ENCODE measurements at regions not wholly inside any gene's neighbourhood (a gene's known extent, or its start where the extent isn't known, plus 50 kb on each side); places are given as distances from the start of the nearest gene placed in this dataset.
"Not testable (repeated sequence)": the region's sequence is repeated elsewhere in the genome, so short reads cannot be mapped to it uniquely, and the experiment has no call there.

- H3K36me3 ChIP-seq (ENCODE audit: control insufficient read depth in 4 of 4, insufficient read depth in 4 of 4, low read length in 3 of 4): no peaks in the 10 kb centered on the region
- no peaks in the 10 kb centered on the region for H3K4me1 ChIP-seq (ENCODE audit: control extremely low read depth in 1 of 4, control insufficient read depth in 4 of 4, insufficient read depth in 4 of 4, low read length in 3 of 4)
- no peak for DNase-seq
- CTCF ChIA-PET: interaction anchor here (0.9 kb wide), 1 partner anchor 20 kb away, joined by 3 read pairs; no protein-coding TSS in a partner anchor
- no CpG with 5 or more reads among the region's 1 CpG for WGBS (ENCODE audit: insufficient coverage)
- peaks cover 0 to 4% (median 0%) of the 10 kb centered on the region in 5 experiments for H3K27me3 ChIP-seq (replicated peaks in 2 of 5; ENCODE audit: control insufficient read depth in 4 of 5, insufficient read depth in 5 of 5, low read length in 4 of 5)
- H3K9me3 ChIP-seq (ENCODE audit: control extremely low read depth in 1 of 5, control insufficient read depth in 4 of 5, insufficient read depth in 2 of 5, low read depth in 1 of 5, low read length in 4 of 5): no peaks in the 10 kb centered on the region
- H3K4me3 ChIP-seq (ENCODE audit: control insufficient read depth in 1 of 7, extremely low read depth in 1 of 7, insufficient read depth in 4 of 7, low read depth in 2 of 7, low read length in 6 of 7): no peak overlapping the region
- H3K27ac ChIP-seq (ENCODE audit: insufficient read depth in 1 of 2, low read depth in 1 of 2, low read length in 2 of 2, poor library complexity in 1 of 2, severe bottlenecking in 2 of 2): no peak overlapping the region
- POLR2A ChIA-PET: no interaction called here
Measured at GRCh38 chr12:67091678-67092077, 177.5 kb upstream of the CAND1 start.

GRCh38 chr12:67092934-67093333 is 176.2 kb upstream of the CAND1 start:
- POLR2A ChIA-PET; H3K36me3 ChIP-seq (ENCODE audit: control insufficient read depth in 4 of 4, insufficient read depth in 4 of 4, low read length in 3 of 4); H3K4me1 ChIP-seq (ENCODE audit: control extremely low read depth in 1 of 4, control insufficient read depth in 4 of 4, insufficient read depth in 4 of 4, low read length in 3 of 4); DNase-seq; H3K27ac ChIP-seq (ENCODE audit: insufficient read depth in 1 of 2, low read depth in 1 of 2, low read length in 2 of 2, poor library complexity in 1 of 2, severe bottlenecking in 2 of 2); H3K4me3 ChIP-seq (ENCODE audit: control insufficient read depth in 1 of 7, extremely low read depth in 1 of 7, insufficient read depth in 4 of 7, low read depth in 2 of 7, low read length in 6 of 7); CTCF ChIA-PET; H3K9me3 ChIP-seq (ENCODE audit: control extremely low read depth in 1 of 5, control insufficient read depth in 4 of 5, insufficient read depth in 2 of 5, low read depth in 1 of 5, low read length in 4 of 5); H3K27me3 ChIP-seq (replicated peaks in 2 of 5; ENCODE audit: control insufficient read depth in 4 of 5, insufficient read depth in 5 of 5, low read length in 4 of 5): not testable (repeated sequence)
- WGBS (ENCODE audit: insufficient coverage): no CpG with 5 or more reads among the region's 2 CpGs

DNA sequence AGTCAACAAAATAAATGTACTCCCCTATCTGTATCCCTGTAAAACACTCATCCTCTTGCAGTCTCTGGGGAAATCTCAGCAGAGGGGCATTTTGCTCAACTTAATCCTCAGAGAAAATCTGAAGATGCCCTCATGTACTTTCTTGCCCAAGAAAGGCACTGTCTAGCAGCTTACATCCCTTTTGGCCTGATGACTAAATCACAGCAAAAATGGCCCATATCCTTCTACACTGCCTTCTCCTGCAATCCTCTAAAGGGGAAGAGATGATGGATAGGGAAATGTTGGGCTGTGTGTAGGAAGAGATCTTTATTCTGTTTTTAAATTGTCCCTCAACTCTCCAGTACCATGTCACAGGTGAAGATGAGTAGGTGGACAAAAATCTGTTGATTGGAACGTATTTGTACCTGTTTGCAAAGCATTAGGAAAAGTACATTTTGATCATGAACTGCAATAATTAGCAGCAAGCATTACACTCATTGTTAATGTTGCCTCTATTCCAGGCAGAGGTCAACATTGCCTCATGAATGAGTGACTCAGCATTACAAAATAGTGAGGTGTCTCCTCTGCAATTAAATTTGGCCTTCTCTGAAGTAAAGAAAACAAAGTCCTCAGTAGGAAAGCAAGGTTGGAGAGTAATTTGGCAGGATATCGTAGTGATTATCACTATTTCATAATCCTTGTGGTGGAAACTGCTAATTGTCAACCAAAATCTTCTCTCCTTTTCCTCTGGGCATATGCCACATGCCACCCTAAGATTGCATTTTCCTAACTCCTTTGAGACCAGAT is 172.4 kb upstream of the CAND1 start:
- DNase-seq: no peak
- H3K36me3 ChIP-seq (ENCODE audit: control insufficient read depth in 4 of 4, insufficient read depth in 4 of 4, low read length in 3 of 4): no peaks in the 10 kb centered on the region
- ChIA-PET CTCF (no interaction called here), POLR2A (no interaction called here)
- H3K4me3 ChIP-seq (ENCODE audit: control insufficient read depth in 1 of 7, extremely low read depth in 1 of 7, insufficient read depth in 4 of 7, low read depth in 2 of 7, low read length in 6 of 7): no peak overlapping the region
- no peak overlapping the region for H3K27ac ChIP-seq (ENCODE audit: insufficient read depth in 1 of 2, low read depth in 1 of 2, low read length in 2 of 2, poor library complexity in 1 of 2, severe bottlenecking in 2 of 2)
- no peaks in the 10 kb centered on the region for H3K9me3 ChIP-seq (ENCODE audit: control extremely low read depth in 1 of 5, control insufficient read depth in 4 of 5, insufficient read depth in 2 of 5, low read depth in 1 of 5, low read length in 4 of 5)
- WGBS (ENCODE audit: insufficient coverage): no CpG with 5 or more reads among the region's 2 CpGs
- H3K27me3 ChIP-seq (replicated peaks in 2 of 5; ENCODE audit: control insufficient read depth in 4 of 5, insufficient read depth in 5 of 5, low read length in 4 of 5): peaks cover 0 to 4% (median 0%) of the 10 kb centered on the region in 5 experiments
- H3K4me1 ChIP-seq (ENCODE audit: control extremely low read depth in 1 of 4, control insufficient read depth in 4 of 4, insufficient read depth in 4 of 4, low read length in 3 of 4): no peaks in the 10 kb centered on the region

DNA sequence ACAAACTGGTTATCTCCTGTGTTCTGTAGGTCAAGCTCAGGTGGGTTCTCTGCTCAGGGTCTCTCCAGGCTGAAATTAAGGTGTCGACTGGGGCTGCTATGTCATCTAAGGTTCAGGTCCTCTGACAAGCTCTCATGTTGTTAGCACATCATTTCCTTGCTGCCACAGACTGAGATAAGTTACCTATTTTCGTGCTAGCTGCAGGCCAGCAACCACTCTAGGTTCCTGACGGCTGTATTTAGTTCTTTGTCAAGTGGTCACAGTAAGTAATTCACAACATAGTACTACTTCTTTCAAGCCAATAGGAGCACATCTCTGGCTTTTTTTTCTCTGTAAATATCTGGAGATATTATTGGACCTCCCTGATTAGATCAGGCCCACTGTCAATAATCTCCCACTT is 169.3 kb upstream of the CAND1 start:
- Histone ChIP-seq H3K4me1 (ENCODE audit: control extremely low read depth in 1 of 4, control insufficient read depth in 4 of 4, insufficient read depth in 4 of 4, low read length in 3 of 4) (no peaks in the 10 kb centered on the region), H3K9me3 (ENCODE audit: control extremely low read depth in 1 of 5, control insufficient read depth in 4 of 5, insufficient read depth in 2 of 5, low read depth in 1 of 5, low read length in 4 of 5) (no peaks in the 10 kb centered on the region), H3K4me3 (ENCODE audit: control insufficient read depth in 1 of 7, extremely low read depth in 1 of 7, insufficient read depth in 4 of 7, low read depth in 2 of 7, low read length in 6 of 7) (no peak overlapping the region), H3K27ac (ENCODE audit: insufficient read depth in 1 of 2, low read depth in 1 of 2, low read length in 2 of 2, poor library complexity in 1 of 2, severe bottlenecking in 2 of 2) (no peak overlapping the region), H3K27me3 (replicated peaks in 2 of 5; ENCODE audit: control insufficient read depth in 4 of 5, insufficient read depth in 5 of 5, low read length in 4 of 5) (peaks cover 0 to 4% (median 0%) of the 10 kb centered on the region in 5 experiments), H3K36me3 (ENCODE audit: control insufficient read depth in 4 of 4, insufficient read depth in 4 of 4, low read length in 3 of 4) (no peaks in the 10 kb centered on the region)
- no peak for DNase-seq
- CTCF ChIA-PET: no interaction called here
- 92% methylated on average over 2 of the region's 3 CpGs for WGBS (ENCODE audit: insufficient coverage)
- POLR2A ChIA-PET: no interaction called here

DNA sequence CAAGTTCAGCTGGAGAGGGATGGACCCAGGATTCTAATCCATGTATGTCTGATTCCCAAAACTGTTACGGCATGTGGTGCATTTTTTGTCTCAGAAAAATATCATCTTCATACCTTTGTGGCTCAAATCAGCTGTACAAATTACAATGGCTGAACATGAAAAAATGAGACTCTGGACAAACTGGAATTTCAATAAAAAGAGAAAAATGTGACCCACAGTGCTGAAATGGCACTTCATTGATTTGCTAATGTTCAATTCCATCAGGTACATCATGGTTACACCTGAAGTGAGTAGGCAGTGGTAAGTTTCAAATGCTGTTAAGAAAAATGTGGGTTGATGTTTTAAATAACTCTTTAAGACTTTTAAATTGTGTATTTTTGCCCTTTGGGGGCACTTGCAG is 165.6 kb upstream of the CAND1 start:
- ChIA-PET POLR2A (interaction anchor here (0.6 kb wide), 1 partner anchor 1196 kb away, joined by 3 read pairs; no protein-coding TSS in a partner anchor), CTCF (no interaction called here)
- no peak overlapping the region for H3K4me3 ChIP-seq (ENCODE audit: control insufficient read depth in 1 of 7, extremely low read depth in 1 of 7, insufficient read depth in 4 of 7, low read depth in 2 of 7, low read length in 6 of 7)
- peaks cover 0 to 4% (median 0%) of the 10 kb centered on the region in 5 experiments for H3K27me3 ChIP-seq (replicated peaks in 2 of 5; ENCODE audit: control insufficient read depth in 4 of 5, insufficient read depth in 5 of 5, low read length in 4 of 5)
- H3K4me1 ChIP-seq (ENCODE audit: control extremely low read depth in 1 of 4, control insufficient read depth in 4 of 4, insufficient read depth in 4 of 4, low read length in 3 of 4): no peaks in the 10 kb centered on the region
- no peaks in the 10 kb centered on the region for H3K36me3 ChIP-seq (ENCODE audit: control insufficient read depth in 4 of 4, insufficient read depth in 4 of 4, low read length in 3 of 4)
- no peak overlapping the region for H3K27ac ChIP-seq (ENCODE audit: insufficient read depth in 1 of 2, low read depth in 1 of 2, low read length in 2 of 2, poor library complexity in 1 of 2, severe bottlenecking in 2 of 2)
- no peak for DNase-seq
- 90% methylated on average over 1 of the region's 1 CpG for WGBS (ENCODE audit: insufficient coverage)
- peaks cover 3 to 11% (median 4%) of the 10 kb centered on the region in 5 experiments for H3K9me3 ChIP-seq (ENCODE audit: control extremely low read depth in 1 of 5, control insufficient read depth in 4 of 5, insufficient read depth in 2 of 5, low read depth in 1 of 5, low read length in 4 of 5)

GRCh38 chr12:67107235-67107634 is 161.9 kb upstream of the CAND1 start:
- Histone ChIP-seq H3K27ac (ENCODE audit: insufficient read depth in 1 of 2, low read depth in 1 of 2, low read length in 2 of 2, poor library complexity in 1 of 2, severe bottlenecking in 2 of 2) (no peak overlapping the region), H3K4me1 (ENCODE audit: control extremely low read depth in 1 of 4, control insufficient read depth in 4 of 4, insufficient read depth in 4 of 4, low read length in 3 of 4) (no peaks in the 10 kb centered on the region), H3K9me3 (ENCODE audit: control extremely low read depth in 1 of 5, control insufficient read depth in 4 of 5, insufficient read depth in 2 of 5, low read depth in 1 of 5, low read length in 4 of 5) (peaks cover 3 to 11% (median 4%) of the 10 kb centered on the region in 5 experiments), H3K36me3 (ENCODE audit: control insufficient read depth in 4 of 4, insufficient read depth in 4 of 4, low read length in 3 of 4) (no peaks in the 10 kb centered on the region), H3K27me3 (replicated peaks in 2 of 5; ENCODE audit: control insufficient read depth in 4 of 5, insufficient read depth in 5 of 5, low read length in 4 of 5) (no peaks in the 10 kb centered on the region), H3K4me3 (ENCODE audit: control insufficient read depth in 1 of 7, extremely low read depth in 1 of 7, insufficient read depth in 4 of 7, low read depth in 2 of 7, low read length in 6 of 7) (no peak overlapping the region)
- CTCF ChIA-PET: no interaction called here
- no CpG with 5 or more reads among the region's 1 CpG for WGBS (ENCODE audit: insufficient coverage)
- DNase-seq: no peak
- POLR2A ChIA-PET: no interaction called here

- no peaks in the 10 kb centered on the region for H3K4me1 ChIP-seq (ENCODE audit: control extremely low read depth in 1 of 4, control insufficient read depth in 4 of 4, insufficient read depth in 4 of 4, low read length in 3 of 4)
- CTCF ChIA-PET: no interaction called here
- WGBS (ENCODE audit: insufficient coverage): 100% methylated on average over 1 of the region's 1 CpG
- H3K9me3 ChIP-seq (ENCODE audit: control extremely low read depth in 1 of 5, control insufficient read depth in 4 of 5, insufficient read depth in 2 of 5, low read depth in 1 of 5, low read length in 4 of 5): peaks cover 3 to 11% (median 4%) of the 10 kb centered on the region in 5 experiments
- no peak for DNase-seq
- POLR2A ChIA-PET: no interaction called here
- no peak overlapping the region for H3K27ac ChIP-seq (ENCODE audit: insufficient read depth in 1 of 2, low read depth in 1 of 2, low read length in 2 of 2, poor library complexity in 1 of 2, severe bottlenecking in 2 of 2)
- no peak overlapping the region for H3K4me3 ChIP-seq (ENCODE audit: control insufficient read depth in 1 of 7, extremely low read depth in 1 of 7, insufficient read depth in 4 of 7, low read depth in 2 of 7, low read length in 6 of 7)
- H3K27me3 ChIP-seq (replicated peaks in 2 of 5; ENCODE audit: control insufficient read depth in 4 of 5, insufficient read depth in 5 of 5, low read length in 4 of 5): no peaks in the 10 kb centered on the region
- no peaks in the 10 kb centered on the region for H3K36me3 ChIP-seq (ENCODE audit: control insufficient read depth in 4 of 4, insufficient read depth in 4 of 4, low read length in 3 of 4)
Measured at GRCh38 chr12:67107751-67108269, 161.3 kb upstream of the CAND1 start.
